Liver (tissue), 8 donors: ENCODE measurements at regions not wholly inside any gene's neighbourhood (a gene's known extent, or its start where the extent isn't known, plus 50 kb on each side); places are given as distances from the start of the nearest gene placed in this dataset.

ENCODE experiments used
- DNase-seq: peaks from one replicate; pipeline ENCODE4 v3.0.0-alpha.2; 2017; ENCODE audit warnings: low spot score
- H3K27ac ChIP-seq, 2 donors: one replicate each; pipeline ENCODE4 v1.7.0; 2013; ENCODE audit warnings: inconsistent platforms in 2 of 2, low read length in 2 of 2, control low read depth in 1 of 2, low read depth in 1 of 2, mild to moderate bottlenecking in 1 of 2
- H3K27me3 ChIP-seq, 4 donors: one replicate each; pipeline versions ENCODE4 v1.6.1 to v1.7.0; 2013; ENCODE audit warnings: low read length in 3 of 4, inconsistent platforms in 1 of 4, mild to moderate bottlenecking in 1 of 4, moderate library complexity in 1 of 4; ENCODE audit not compliant: control insufficient read depth in 4 of 4, insufficient read depth in 4 of 4
- H3K36me3 ChIP-seq, 4 donors: one replicate each; pipeline versions ENCODE4 v1.6.1 to v1.7.0; 2013; ENCODE audit warnings: low read length in 3 of 4, mild to moderate bottlenecking in 3 of 4, low read depth in 1 of 4, moderate library complexity in 1 of 4; ENCODE audit not compliant: control insufficient read depth in 4 of 4, insufficient read depth in 3 of 4
- H3K4me1 ChIP-seq, 4 donors: one replicate each; pipeline versions ENCODE4 v1.6.1 to v1.7.0; 2013; ENCODE audit warnings: low read length in 3 of 4, mild to moderate bottlenecking in 3 of 4, moderate library complexity in 1 of 4; ENCODE audit not compliant: control insufficient read depth in 4 of 4, insufficient read depth in 4 of 4
- H3K4me3 ChIP-seq, 3 donors: one replicate each; pipeline versions ENCODE4 v1.6.1 to v1.7.0; 2013; ENCODE audit warnings: low read length in 3 of 3, control low read depth in 1 of 3, low read depth in 1 of 3, mild to moderate bottlenecking in 1 of 3
- H3K9ac ChIP-seq, 2 donors: one replicate each; pipeline ENCODE4 v1.7.0; 2013; ENCODE audit warnings: low read length in 2 of 2, mild to moderate bottlenecking in 2 of 2, moderate library complexity in 2 of 2, control low read depth in 1 of 2, low read depth in 1 of 2
- H3K9me3 ChIP-seq, 4 donors: one replicate each; pipeline versions ENCODE4 v1.6.1 to v1.7.0; 2013; ENCODE audit warnings: low read length in 3 of 4; ENCODE audit not compliant: control insufficient read depth in 4 of 4
- ATF3 ChIP-seq: IDR thresholded peaks from 2 replicates; pipeline ENCODE4 v1.6.1; 2016; ENCODE audit warnings: antibody characterized with exemption
- CTCF ChIP-seq: fragments of 150-350 bp; IDR thresholded peaks from 2 replicates; pipeline ENCODE4 v1.5.1; 2017; ENCODE audit warnings: improper control_type of control experiment, low read depth, low read length; ENCODE audit not compliant: missing input control
- EGR1 ChIP-seq, 2 donors: IDR thresholded peaks; 2 replicates each; pipeline ENCODE4 v1.6.1; 2016 to 2018; ENCODE audit warnings: antibody characterized with exemption in 2 of 2, low read depth in 2 of 2
- FOXA1 ChIP-seq: IDR thresholded peaks from 2 replicates; pipeline ENCODE4 v1.6.1; 2016; ENCODE audit warnings: antibody characterized with exemption
- FOXA2 ChIP-seq: IDR thresholded peaks from 2 replicates; pipeline ENCODE4 v1.6.1; 2016; ENCODE audit warnings: antibody characterized with exemption
- GABPA ChIP-seq, 2 donors: IDR thresholded peaks in 1 of 2; conservative IDR thresholded peaks in 1 of 2; 2 replicates each; pipeline ENCODE4 v1.6.1; 2016; ENCODE audit warnings: antibody characterized with exemption in 2 of 2, mild to moderate bottlenecking in 1 of 2, moderate library complexity in 1 of 2
- HNF4A ChIP-seq, 2 donors: conservative IDR thresholded peaks; 2 replicates each; pipeline ENCODE4 v1.6.1; 2016; ENCODE audit warnings: antibody characterized with exemption in 2 of 2, mild to moderate bottlenecking in 2 of 2
- HNF4G ChIP-seq: IDR thresholded peaks from 2 replicates; pipeline ENCODE4 v1.6.1; 2016; ENCODE audit warnings: antibody characterized with exemption
- JUND ChIP-seq, 2 donors: IDR thresholded peaks; 2 replicates each; pipeline ENCODE4 v1.6.1; 2016; ENCODE audit warnings: antibody characterized with exemption in 2 of 2
- MAX ChIP-seq: IDR thresholded peaks from 2 replicates; pipeline ENCODE4 v1.6.1; 2016; ENCODE audit warnings: antibody characterized with exemption
- NR2F2 ChIP-seq: IDR thresholded peaks from 2 replicates; pipeline ENCODE4 v1.6.1; 2016; ENCODE audit warnings: antibody characterized with exemption
- RAD21 ChIP-seq, 2 donors: IDR thresholded peaks; 2 replicates each; pipeline ENCODE4 v1.6.1; 2016; ENCODE audit warnings: antibody characterized with exemption in 2 of 2, mild to moderate bottlenecking in 2 of 2
- REST ChIP-seq: IDR thresholded peaks from 2 replicates; pipeline ENCODE4 v1.6.1; 2016; ENCODE audit warnings: antibody characterized with exemption, mild to moderate bottlenecking
- RXRA ChIP-seq, 2 donors: IDR thresholded peaks; 2 replicates each; pipeline ENCODE4 v1.6.1; 2017 to 2018; ENCODE audit warnings: antibody characterized with exemption in 2 of 2, mild to moderate bottlenecking in 1 of 2
- SP1 ChIP-seq: IDR thresholded peaks from 2 replicates; pipeline ENCODE4 v1.6.1; 2018; ENCODE audit warnings: antibody characterized with exemption, mild to moderate bottlenecking
- TAF1 ChIP-seq: conservative IDR thresholded peaks from 2 replicates; pipeline ENCODE4 v1.6.1; 2016; ENCODE audit warnings: antibody characterized with exemption, mild to moderate bottlenecking
- YY1 ChIP-seq: IDR thresholded peaks from 2 replicates; pipeline ENCODE4 v1.6.1; 2016; ENCODE audit warnings: antibody characterized with exemption, mild to moderate bottlenecking
- ZBTB33 ChIP-seq: IDR thresholded peaks from 2 replicates; pipeline ENCODE4 v1.6.1; 2016; ENCODE audit warnings: antibody characterized with exemption
- WGBS: extraction: QIAGEN DNeasy Blood & Tissue Kit; methylation state at CpG from one replicate; pipeline ENCODE4 v1.1.7; 2013; 5-methylcytosine and 5-hydroxymethylcytosine counted together
- donor health status: healthy.
- donor health status: healthy.
- donor health status: healthy.
- donor health status: healthy.
- donor health status: healthy.

GRCh38 chr18:7382328-7383001 is 151.6 kb downstream of the LRRC30 start:
- no peak overlapping the region for H3K4me3 ChIP-seq
- no peaks in the 10 kb centered on the region for H3K9me3 ChIP-seq
- H3K4me1 ChIP-seq: no peaks in the 10 kb centered on the region
- TF ChIP-seq TAF1: no peak
- H3K27me3 ChIP-seq: no peaks in the 10 kb centered on the region
- H3K9ac ChIP-seq: no peak overlapping the region
- no peaks in the 10 kb centered on the region for H3K36me3 ChIP-seq
- no peak overlapping the region for H3K27ac ChIP-seq
- 74% methylated on average over 5 of the region's 5 CpGs for WGBS
- no peak for DNase-seq

GRCh38 chr18:7383002-7383980 is 152.4 kb downstream of the LRRC30 start:
- no peak overlapping the region for H3K27ac ChIP-seq
- H3K9ac ChIP-seq: no peak overlapping the region
- no peak overlapping the region for H3K4me3 ChIP-seq
- no peaks in the 10 kb centered on the region for H3K36me3 ChIP-seq
- TF ChIP-seq FOXA2 (no peak), JUND (IDR thresholded peaks at IDR 0.05) (no peak), NR2F2 (no peak), YY1 (no peak)
- no peaks in the 10 kb centered on the region for H3K9me3 ChIP-seq
- no peaks in the 10 kb centered on the region for H3K27me3 ChIP-seq
- H3K4me1 ChIP-seq: no peaks in the 10 kb centered on the region
- no peak for DNase-seq
- WGBS: 75% methylated on average over 17 of the region's 17 CpGs

- H3K27me3 ChIP-seq: peaks cover 0 to 2% (median 0%) of the 10 kb centered on the region in 4 donors
- TF ChIP-seq CTCF (no peak), ZBTB33 (no peak), HNF4A (conservative IDR thresholded peaks at IDR 0.05) (no peak), MAX (no peak), REST (no peak), JUND (IDR thresholded peaks at IDR 0.05) (no peak), RAD21 (IDR thresholded peaks at IDR 0.05) (no peak), GABPA (IDR thresholded peaks at IDR 0.05 in 1 of 2, conservative IDR thresholded peaks at IDR 0.05 in 1 of 2) (no peak), NR2F2 (no peak), SP1 (no peak), YY1 (no peak), TAF1 (no peak), FOXA1 (no peak), HNF4G (no peak), ATF3 (no peak), RXRA (IDR thresholded peaks at IDR 0.05) (no peak), FOXA2 (no peak), EGR1 (IDR thresholded peaks at IDR 0.05; ENCODE audit: low read depth in 2 of 2) (no peak)
- 50% methylated on average over 5 of the region's 5 CpGs for whole genome bisulfite sequencing
- no peak overlapping the region for H3K9ac ChIP-seq
- no peak overlapping the region for H3K27ac ChIP-seq
- no peaks in the 10 kb centered on the region for H3K9me3 ChIP-seq
- no peak overlapping the region for H3K4me3 ChIP-seq
- DNase-seq: no peak
- no peaks in the 10 kb centered on the region for H3K36me3 ChIP-seq
- H3K4me1 ChIP-seq: no peaks in the 10 kb centered on the region
Observed at GRCh38 chr18:7388741-7389140, 157.9 kb downstream of the LRRC30 start.
